Activated B cell treated with CpG ODN at 0.5 μM for 24 hours (primary cell): ENCODE measurements at regions not wholly inside any gene's neighbourhood (a gene's known extent, or its start where the extent isn't known, plus 50 kb on each side); places are given as distances from the start of the nearest gene placed in this dataset.

Source experiments
- ATAC-seq: fragments of 200-7000 bp; cut with Tn5 transposase; one replicate; pipeline ENCODE4 v1.10.0; 2021; ENCODE audit warnings: low read depth, mild to moderate bottlenecking, moderate library complexity
- CTCF ChIA-PET: fragments of 350-600 bp; sonication (Branson Sonifier 250); formaldehyde crosslinking; loops from one replicate; lab custom pipeline; 2021; ENCODE audit warnings: antibody characterized with exemption; lab: Charles Lee
- POLR2A ChIA-PET: fragments of 350-600 bp; sonication (Branson Sonifier 250); formaldehyde crosslinking; loops from one replicate; lab custom pipeline; 2021; ENCODE audit warnings: antibody characterized with exemption; lab: Charles Lee
- DNase-seq: peaks from one replicate; pipeline ENCODE4 v3.0.0; 2022
- H3K27ac Mint-ChIP-seq: one replicate; pipeline ENCODE4 v1.8.0; 2020; ENCODE audit warnings: mixed read lengths
- H3K27me3 Mint-ChIP-seq: one replicate; pipeline ENCODE4 v1.8.0; 2021; ENCODE audit warnings: mixed read lengths
- H3K36me3 Mint-ChIP-seq: one replicate; pipeline ENCODE4 v1.8.0; 2021; ENCODE audit warnings: low read depth, mixed read lengths
- H3K4me1 Mint-ChIP-seq: one replicate; pipeline ENCODE4 v1.8.0; 2021; ENCODE audit warnings: mixed read lengths
- H3K4me3 Mint-ChIP-seq: one replicate; pipeline ENCODE4 v1.8.0; 2020; ENCODE audit warnings: mild to moderate bottlenecking, mixed read lengths
- H3K9me3 Mint-ChIP-seq: one replicate; pipeline ENCODE4 v1.8.0; 2020; ENCODE audit warnings: mixed read lengths
- intact Hi-C: fragments of 100-400 bp; cut with micrococcal nuclease; formaldehyde crosslinking; loops from one replicate; pipeline ENCODE4 v1.15.1; 2024
- TF ChIP-seq, protein P1 (sequence below): fragments of 200-600 bp; IDR thresholded peaks from one replicate; pipeline ENCODE4 v1.8.0; 2022; ENCODE audit warnings: antibody characterized with exemption, mild to moderate bottlenecking

DNA sequence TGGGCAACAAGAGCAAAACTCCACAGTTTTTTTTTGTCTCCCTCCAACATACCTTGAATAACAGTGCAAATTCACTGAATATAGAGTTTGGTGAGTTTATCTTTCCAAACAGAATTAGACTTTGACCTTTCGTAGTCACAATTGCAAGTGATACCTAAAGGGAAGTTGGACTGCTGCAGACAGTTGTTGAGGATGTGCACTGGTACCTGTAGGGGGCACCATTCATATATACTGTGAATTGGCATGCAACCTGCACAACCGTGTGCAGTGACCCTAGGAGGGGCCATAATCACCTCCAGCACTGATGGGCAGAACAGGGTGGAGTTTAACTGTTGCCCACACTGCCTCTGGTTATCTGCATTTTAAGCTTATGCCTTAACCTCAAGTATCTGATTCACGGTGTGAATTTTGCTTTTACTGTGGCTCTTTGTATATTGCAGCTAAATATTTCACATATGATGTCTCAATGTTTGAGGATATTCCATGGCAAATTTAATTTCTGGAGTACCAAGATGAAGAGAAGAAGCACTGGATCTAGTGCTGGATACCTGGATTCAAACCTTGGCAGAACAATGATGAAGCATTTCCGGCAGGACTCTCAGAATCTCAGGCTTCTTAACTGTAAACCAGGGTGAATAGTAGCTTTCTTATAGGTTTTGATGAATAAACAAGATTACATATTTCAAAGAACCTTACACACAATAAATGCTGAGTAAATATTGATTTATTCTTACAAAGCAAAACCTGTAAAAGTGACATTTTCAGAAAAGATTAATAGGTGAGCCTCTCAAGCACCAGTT is 144.3 kb downstream of the ACTBL2 start:
- ChIA-PET CTCF (no interaction called here), POLR2A (no interaction called here)
- no peak for DNase-seq

DNA sequence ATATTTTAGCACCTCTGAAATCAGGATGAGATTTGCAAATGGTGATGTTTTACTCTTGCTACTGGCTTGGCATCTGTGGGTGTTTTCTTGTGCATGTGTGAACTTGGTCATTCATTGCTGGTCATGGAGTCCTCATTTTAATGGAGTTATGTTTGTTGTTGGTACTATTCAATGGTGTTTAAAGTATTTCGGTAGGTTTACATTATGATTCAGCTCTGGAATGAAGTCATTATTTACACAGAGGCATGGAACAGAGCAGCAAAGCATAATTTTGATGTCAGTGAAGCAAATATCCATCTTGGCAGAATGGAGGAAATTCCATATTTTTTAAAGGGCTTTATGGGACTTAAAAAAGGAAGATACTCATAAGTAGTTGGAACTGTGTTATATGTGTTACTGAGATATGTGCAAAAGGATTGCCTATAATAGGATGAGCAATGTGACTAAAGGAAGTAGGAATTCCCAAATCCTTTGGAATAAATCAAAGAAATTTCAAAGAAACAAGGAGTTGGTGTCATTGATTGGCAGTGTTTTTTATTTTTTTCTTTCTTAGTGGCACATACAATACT is 147.4 kb downstream of the ACTBL2 start:
- DNase-seq (no peak), ATAC-seq (no peak)
- H3K27ac Mint-ChIP-seq: no peak overlapping the region
- H3K4me1 Mint-ChIP-seq: no peaks in the 10 kb centered on the region
- POLR2A ChIA-PET: no interaction called here
- intact Hi-C loops: no loop called here
- TF ChIP-seq, protein P1, sequence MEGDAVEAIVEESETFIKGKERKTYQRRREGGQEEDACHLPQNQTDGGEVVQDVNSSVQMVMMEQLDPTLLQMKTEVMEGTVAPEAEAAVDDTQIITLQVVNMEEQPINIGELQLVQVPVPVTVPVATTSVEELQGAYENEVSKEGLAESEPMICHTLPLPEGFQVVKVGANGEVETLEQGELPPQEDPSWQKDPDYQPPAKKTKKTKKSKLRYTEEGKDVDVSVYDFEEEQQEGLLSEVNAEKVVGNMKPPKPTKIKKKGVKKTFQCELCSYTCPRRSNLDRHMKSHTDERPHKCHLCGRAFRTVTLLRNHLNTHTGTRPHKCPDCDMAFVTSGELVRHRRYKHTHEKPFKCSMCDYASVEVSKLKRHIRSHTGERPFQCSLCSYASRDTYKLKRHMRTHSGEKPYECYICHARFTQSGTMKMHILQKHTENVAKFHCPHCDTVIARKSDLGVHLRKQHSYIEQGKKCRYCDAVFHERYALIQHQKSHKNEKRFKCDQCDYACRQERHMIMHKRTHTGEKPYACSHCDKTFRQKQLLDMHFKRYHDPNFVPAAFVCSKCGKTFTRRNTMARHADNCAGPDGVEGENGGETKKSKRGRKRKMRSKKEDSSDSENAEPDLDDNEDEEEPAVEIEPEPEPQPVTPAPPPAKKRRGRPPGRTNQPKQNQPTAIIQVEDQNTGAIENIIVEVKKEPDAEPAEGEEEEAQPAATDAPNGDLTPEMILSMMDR: no peak
- H3K27me3 Mint-ChIP-seq: peaks cover 3% of the 10 kb centered on the region
- no peak overlapping the region for H3K4me3 Mint-ChIP-seq
- CTCF ChIA-PET: no interaction called here
- no peaks in the 10 kb centered on the region for H3K9me3 Mint-ChIP-seq
- H3K36me3 Mint-ChIP-seq: no peaks in the 10 kb centered on the region

More for the DNA sequence above, 144.3 kb downstream of the ACTBL2 start:
- H3K27ac Mint-ChIP-seq: no peak overlapping the region
- no peak overlapping the region for H3K4me3 Mint-ChIP-seq
- no peaks in the 10 kb centered on the region for H3K36me3 Mint-ChIP-seq
- no peaks in the 10 kb centered on the region for H3K27me3 Mint-ChIP-seq
- H3K4me1 Mint-ChIP-seq: no peaks in the 10 kb centered on the region
- intact Hi-C loops: no loop called here
- TF ChIP-seq, protein P1: no peak
- no peak for ATAC-seq
- H3K9me3 Mint-ChIP-seq: no peaks in the 10 kb centered on the region

DNA sequence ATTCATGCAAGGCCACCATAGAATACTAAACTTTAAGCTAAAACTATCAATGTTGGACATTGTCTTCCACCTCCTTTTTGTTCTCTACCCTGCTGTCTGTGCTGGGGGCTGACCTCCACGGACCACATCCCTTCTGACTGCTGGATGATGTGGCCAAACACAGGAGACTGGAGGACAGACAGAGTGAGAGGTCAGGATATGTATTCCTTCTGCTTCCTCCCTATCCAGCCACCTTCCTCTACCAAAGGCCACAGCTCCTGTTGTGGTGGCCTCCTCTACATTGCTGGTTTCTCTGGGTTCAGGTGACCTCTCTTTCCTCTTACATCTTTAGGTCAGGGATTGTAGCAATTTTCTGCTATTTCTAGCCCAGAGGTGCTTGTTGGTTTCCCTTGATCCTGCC is 148.1 kb downstream of the ACTBL2 start:
- TF ChIP-seq, protein P1: no peak
- H3K36me3 Mint-ChIP-seq: no peaks in the 10 kb centered on the region
- intact Hi-C loops: no loop called here
- CTCF ChIA-PET: no interaction called here
- DNase-seq (no peak), ATAC-seq (no peak)
- POLR2A ChIA-PET: no interaction called here
- no peak overlapping the region for H3K27ac Mint-ChIP-seq
- H3K4me3 Mint-ChIP-seq: no peak overlapping the region
- no peaks in the 10 kb centered on the region for H3K9me3 Mint-ChIP-seq
- H3K4me1 Mint-ChIP-seq: no peaks in the 10 kb centered on the region
- H3K27me3 Mint-ChIP-seq: peaks cover 3% of the 10 kb centered on the region

DNA sequence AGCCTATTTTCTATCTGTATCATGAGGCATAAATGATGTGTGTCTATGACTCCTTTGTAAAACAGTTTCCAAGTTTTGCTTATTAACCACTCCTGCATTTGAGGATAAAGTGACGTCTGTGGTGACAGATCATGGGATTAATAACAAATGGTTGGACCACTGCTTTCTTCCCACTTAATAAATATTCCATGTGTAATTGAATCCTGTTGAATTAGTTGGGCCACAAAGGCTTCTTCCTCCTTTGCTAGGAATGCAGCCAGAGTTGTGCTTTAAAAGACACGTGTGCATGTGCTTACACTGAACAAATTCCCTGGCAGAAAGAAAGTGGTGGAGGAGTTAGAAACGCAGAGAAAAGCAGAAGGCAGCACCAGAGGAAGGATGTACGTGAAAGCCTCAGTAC is 150.2 kb downstream of the ACTBL2 start:
- H3K36me3 Mint-ChIP-seq: no peaks in the 10 kb centered on the region
- TF ChIP-seq, protein P1: no peak
- peaks cover 3% of the 10 kb centered on the region for H3K27me3 Mint-ChIP-seq
- intact Hi-C loops: no loop called here
- CTCF ChIA-PET: no interaction called here
- POLR2A ChIA-PET: no interaction called here
- H3K4me3 Mint-ChIP-seq: no peak overlapping the region
- ATAC-seq (no peak), DNase-seq (no peak)
- no peaks in the 10 kb centered on the region for H3K9me3 Mint-ChIP-seq
- no peaks in the 10 kb centered on the region for H3K4me1 Mint-ChIP-seq
- no peak overlapping the region for H3K27ac Mint-ChIP-seq

GRCh38 chr5:57327561-57328367 is 153.9 kb downstream of the GPBP1 start:
- DNase-seq (no peak), ATAC-seq (no peak)
- Mint-ChIP-seq H3K4me3 (no peak overlapping the region), H3K27ac (no peak overlapping the region), H3K36me3 (no peaks in the 10 kb centered on the region), H3K27me3 (peaks cover 3% of the 10 kb centered on the region), H3K4me1 (no peaks in the 10 kb centered on the region), H3K9me3 (peaks cover 4% of the 10 kb centered on the region)
- intact Hi-C loops: no loop called here
- CTCF ChIA-PET: no interaction called here
- POLR2A ChIA-PET: no interaction called here
- TF ChIP-seq, protein P1: no peak
